Osteocyte (in vitro differentiated cells): ENCODE measurements at regions not wholly inside any gene's neighbourhood (a gene's known extent, or its start where the extent isn't known, plus 50 kb on each side); places are given as distances from the start of the nearest gene placed in this dataset.

Experiments
- DNase-seq: peaks from one replicate; pipeline ENCODE4 v3.0.0; 2021; ENCODE audit warnings: mixed read lengths; ENCODE audit not compliant: unreplicated experiment; ENCODE audit errors: extremely low spot score
- H3K27ac Mint-ChIP-seq: one replicate; pipeline ENCODE4 v1.8.0; 2021; ENCODE audit warnings: mild to moderate bottlenecking, mixed read lengths; ENCODE audit not compliant: unreplicated experiment
- H3K27me3 Mint-ChIP-seq: one replicate; pipeline ENCODE4 v1.8.0; 2021; ENCODE audit warnings: mixed read lengths; ENCODE audit not compliant: unreplicated experiment
- H3K36me3 Mint-ChIP-seq: one replicate; pipeline ENCODE4 v1.8.0; 2021; ENCODE audit warnings: mixed read lengths; ENCODE audit not compliant: unreplicated experiment
- H3K4me1 Mint-ChIP-seq: one replicate; pipeline ENCODE4 v1.8.0; 2021; ENCODE audit warnings: mixed read lengths; ENCODE audit not compliant: unreplicated experiment
- H3K4me3 Mint-ChIP-seq: one replicate; pipeline ENCODE4 v1.8.0; 2021; ENCODE audit warnings: mild to moderate bottlenecking, moderate library complexity, mixed read lengths; ENCODE audit not compliant: unreplicated experiment
- H3K9me3 Mint-ChIP-seq: one replicate; pipeline ENCODE4 v1.8.0; 2021; ENCODE audit warnings: mixed read lengths; ENCODE audit not compliant: unreplicated experiment
- TF ChIP-seq, protein P1 (sequence below): fragments of 200-600 bp; sonication (generic); IDR thresholded peaks from 2 replicates; pipeline ENCODE4 v1.5.0; 2021; ENCODE audit warnings: antibody characterized with exemption, mild to moderate bottlenecking, moderate library complexity

DNA sequence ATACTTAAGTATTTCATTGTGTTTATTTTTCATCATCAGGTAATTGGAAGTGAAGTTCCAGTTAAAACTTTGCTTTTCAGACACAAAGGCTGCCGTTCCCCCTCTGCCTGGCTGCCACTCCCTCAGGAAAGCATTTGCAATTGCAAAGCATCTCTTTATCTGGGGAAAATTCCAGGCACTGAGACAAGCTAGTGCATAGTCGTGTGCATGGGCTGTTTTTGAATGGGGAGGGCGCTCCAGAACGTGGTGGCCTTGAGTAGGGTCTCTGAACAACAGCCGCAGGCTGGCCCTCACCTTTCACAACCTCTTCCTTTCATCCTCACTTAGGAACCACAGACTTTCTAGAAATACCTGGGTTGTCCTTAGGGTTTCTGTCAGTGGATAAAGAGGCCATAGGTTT is 285.1 kb upstream of the ADAMTS16 start:
- no peak for DNase-seq
- Mint-ChIP-seq H3K4me1 (no peaks in the 10 kb centered on the region), H3K27me3 (no peaks in the 10 kb centered on the region), H3K27ac (no peak overlapping the region), H3K9me3 (peaks cover 5% of the 10 kb centered on the region), H3K36me3 (no peaks in the 10 kb centered on the region), H3K4me3 (no peak overlapping the region)
- TF ChIP-seq, protein P1, sequence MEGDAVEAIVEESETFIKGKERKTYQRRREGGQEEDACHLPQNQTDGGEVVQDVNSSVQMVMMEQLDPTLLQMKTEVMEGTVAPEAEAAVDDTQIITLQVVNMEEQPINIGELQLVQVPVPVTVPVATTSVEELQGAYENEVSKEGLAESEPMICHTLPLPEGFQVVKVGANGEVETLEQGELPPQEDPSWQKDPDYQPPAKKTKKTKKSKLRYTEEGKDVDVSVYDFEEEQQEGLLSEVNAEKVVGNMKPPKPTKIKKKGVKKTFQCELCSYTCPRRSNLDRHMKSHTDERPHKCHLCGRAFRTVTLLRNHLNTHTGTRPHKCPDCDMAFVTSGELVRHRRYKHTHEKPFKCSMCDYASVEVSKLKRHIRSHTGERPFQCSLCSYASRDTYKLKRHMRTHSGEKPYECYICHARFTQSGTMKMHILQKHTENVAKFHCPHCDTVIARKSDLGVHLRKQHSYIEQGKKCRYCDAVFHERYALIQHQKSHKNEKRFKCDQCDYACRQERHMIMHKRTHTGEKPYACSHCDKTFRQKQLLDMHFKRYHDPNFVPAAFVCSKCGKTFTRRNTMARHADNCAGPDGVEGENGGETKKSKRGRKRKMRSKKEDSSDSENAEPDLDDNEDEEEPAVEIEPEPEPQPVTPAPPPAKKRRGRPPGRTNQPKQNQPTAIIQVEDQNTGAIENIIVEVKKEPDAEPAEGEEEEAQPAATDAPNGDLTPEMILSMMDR, result no peak

DNA sequence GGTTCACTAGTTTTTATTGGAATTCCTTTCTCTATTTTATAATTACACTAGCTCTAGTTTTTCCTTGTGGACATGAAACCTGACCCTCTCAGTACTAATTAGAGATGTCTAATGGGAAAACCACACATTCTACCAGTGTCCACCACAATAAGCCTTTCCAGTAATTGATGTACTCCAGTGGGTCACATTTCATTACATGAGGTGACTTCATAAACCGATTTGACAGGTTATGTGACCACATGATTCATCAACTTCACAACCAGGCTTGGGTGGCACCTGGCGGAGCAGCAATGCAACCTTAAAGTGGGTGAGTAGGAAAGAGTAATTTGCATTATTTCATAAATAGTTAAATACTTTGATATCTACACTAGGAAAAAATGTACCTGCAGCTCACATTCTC is 284.2 kb upstream of the ADAMTS16 start:
- H3K27ac Mint-ChIP-seq, result no peak overlapping the region
- no peaks in the 10 kb centered on the region for H3K4me1 Mint-ChIP-seq
- no peak overlapping the region for H3K4me3 Mint-ChIP-seq
- no peaks in the 10 kb centered on the region for H3K27me3 Mint-ChIP-seq
- H3K36me3 Mint-ChIP-seq, result no peaks in the 10 kb centered on the region
- TF ChIP-seq, protein P1, result no peak
- peaks cover 4% of the 10 kb centered on the region for H3K9me3 Mint-ChIP-seq
- DNase-seq, result no peak

DNA sequence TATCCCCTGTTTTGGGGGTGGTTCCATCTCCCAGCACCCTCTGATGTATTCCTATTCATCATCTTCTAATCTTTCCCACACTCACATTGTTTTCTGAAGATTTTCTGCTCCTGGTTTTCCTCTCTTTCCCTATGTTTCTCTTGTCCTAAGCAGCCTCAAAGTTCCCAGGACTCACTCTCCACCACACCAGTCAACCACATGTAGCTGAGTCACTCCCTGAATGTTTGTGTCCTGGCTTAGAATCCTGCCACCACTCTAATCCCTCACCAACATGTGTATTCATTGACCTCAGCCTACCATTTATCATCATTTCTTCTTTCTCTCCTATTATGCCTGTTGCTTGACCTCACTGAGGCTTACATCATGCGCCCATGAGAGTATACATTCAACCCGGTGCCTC is 282.4 kb upstream of the ADAMTS16 start:
- no peak overlapping the region for H3K27ac Mint-ChIP-seq
- TF ChIP-seq, protein P1, result no peak
- H3K27me3 Mint-ChIP-seq, result no peaks in the 10 kb centered on the region
- no peaks in the 10 kb centered on the region for H3K9me3 Mint-ChIP-seq
- no peak for DNase-seq
- peaks cover 1% of the 10 kb centered on the region for H3K4me1 Mint-ChIP-seq
- no peaks in the 10 kb centered on the region for H3K36me3 Mint-ChIP-seq
- no peak overlapping the region for H3K4me3 Mint-ChIP-seq

DNA sequence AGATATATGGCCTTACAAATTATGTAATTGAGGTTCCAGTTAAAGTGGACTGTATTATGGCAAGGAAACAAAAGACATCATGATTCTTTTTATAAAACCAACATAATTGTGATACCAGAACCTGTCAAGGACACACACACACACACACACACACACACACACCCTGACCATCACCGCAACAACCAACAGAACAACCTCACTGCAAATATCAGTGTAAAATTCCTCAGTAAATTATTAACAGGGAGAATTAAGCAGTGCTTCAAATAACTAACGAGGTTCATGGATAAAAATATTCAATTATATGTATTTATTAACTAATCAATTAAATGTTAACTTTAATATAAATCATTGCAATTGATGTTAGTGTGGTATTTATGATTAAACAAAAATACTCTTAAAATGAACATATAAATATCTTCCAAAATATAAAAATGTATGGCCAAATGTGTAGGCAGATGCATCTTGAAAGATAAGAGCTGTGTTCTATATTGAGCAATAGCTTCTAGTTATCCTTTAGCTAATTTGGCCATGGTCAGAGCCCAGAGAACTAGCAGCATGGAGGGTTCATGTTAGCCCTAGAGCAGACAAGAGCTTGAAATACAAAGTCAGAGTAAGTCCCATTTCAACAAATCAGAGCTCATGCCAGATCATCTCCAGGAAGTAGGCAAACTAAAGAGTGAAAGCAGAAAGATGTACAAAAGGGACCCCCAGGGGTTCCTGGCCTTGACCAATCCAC is 280.5 kb upstream of the ADAMTS16 start:
- no peaks in the 10 kb centered on the region for H3K36me3 Mint-ChIP-seq
- no peak for DNase-seq
- no peaks in the 10 kb centered on the region for H3K9me3 Mint-ChIP-seq
- no peaks in the 10 kb centered on the region for H3K27me3 Mint-ChIP-seq
- H3K27ac Mint-ChIP-seq, result no peak overlapping the region
- H3K4me1 Mint-ChIP-seq, result peaks cover 1% of the 10 kb centered on the region
- no peak overlapping the region for H3K4me3 Mint-ChIP-seq
- TF ChIP-seq, protein P1, result no peak

DNA sequence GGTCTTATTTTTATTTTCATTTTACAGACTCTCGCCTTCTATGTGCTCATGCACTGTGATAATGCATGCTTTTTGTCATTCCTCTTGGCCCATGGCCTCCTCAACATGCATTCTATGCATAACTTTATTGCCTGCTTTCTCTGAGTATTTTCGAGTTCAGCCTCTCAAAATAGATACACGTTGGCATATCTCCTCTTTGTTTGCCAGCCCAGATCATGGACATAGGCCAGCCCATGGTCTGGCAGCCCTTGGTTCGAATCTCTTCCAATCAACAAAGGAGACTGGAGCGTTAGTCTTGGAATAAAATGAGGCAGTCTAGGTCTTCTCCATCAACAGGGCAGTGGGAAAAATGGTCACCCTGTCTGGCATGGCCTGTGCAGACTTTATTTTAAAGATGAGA is 279.5 kb upstream of the ADAMTS16 start:
- Mint-ChIP-seq H3K4me3 (no peak overlapping the region), H3K27me3 (no peaks in the 10 kb centered on the region), H3K36me3 (no peaks in the 10 kb centered on the region), H3K4me1 (peaks cover 1% of the 10 kb centered on the region), H3K9me3 (no peaks in the 10 kb centered on the region), H3K27ac (no peak overlapping the region)
- no peak for DNase-seq
- TF ChIP-seq, protein P1, result no peak
